ENCODE measurements at regions not wholly inside any gene's neighbourhood (a gene's known extent, or its start where the extent isn't known, plus 50 kb on each side); places are given as distances from the start of the nearest gene placed in this dataset.

- Histone ChIP-seq H3K36me3 (replicated peaks in 1 of 2; ENCODE audit: insufficient read depth in 1 of 2, low read depth in 2 of 2) (no peaks in the 10 kb centered on the region), H3K27me3 (no peaks in the 10 kb centered on the region), H3K4me1 (no peaks in the 10 kb centered on the region), H3K27ac (no peak overlapping the region), H3K4me3 (no peak overlapping the region), H3K9me3 (no peaks in the 10 kb centered on the region)
- TF ChIP-seq POLR2A (IDR thresholded peaks at IDR 0.05) (no peak), CTCF (IDR thresholded peaks at IDR 0.05) (no peak)
- DNase-seq (no peak), ATAC-seq (no peak)
- intact Hi-C loops (cut with DNase I), result no loop called here
- 90 to 96% methylated on average over 1 of the region's 1 CpG for WGBS, 2 donors
These were observed 999.2 kb downstream of the PCDH17 start for GRCh38 chr13:58630794-58631193.

DNA sequence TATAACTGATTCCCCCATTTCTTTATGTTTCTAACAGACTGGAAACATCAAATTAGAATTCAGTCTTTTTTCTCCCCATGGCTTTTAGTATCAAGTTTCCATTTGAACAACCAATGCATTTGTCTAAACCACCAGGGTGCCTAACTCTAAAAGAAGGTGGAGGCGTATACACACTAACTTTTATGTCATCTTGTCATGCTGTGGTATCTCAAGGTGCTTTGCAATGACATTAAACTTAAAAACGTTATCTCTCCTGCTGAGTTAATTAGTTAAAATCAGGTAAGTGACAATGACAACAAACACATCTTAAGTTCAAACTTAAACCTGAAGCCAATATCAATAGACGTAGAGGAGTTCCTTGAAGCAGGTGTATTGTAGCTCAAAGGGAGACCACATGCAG is 1001.7 kb downstream of the PCDH17 start:
- ATAC-seq, result no peak
- Histone ChIP-seq H3K4me1 (no peaks in the 10 kb centered on the region), H3K27ac (no peak overlapping the region), H3K9me3 (no peaks in the 10 kb centered on the region), H3K36me3 (replicated peaks in 1 of 2; ENCODE audit: insufficient read depth in 1 of 2, low read depth in 2 of 2) (no peaks in the 10 kb centered on the region), H3K27me3 (no peaks in the 10 kb centered on the region), H3K4me3 (no peak overlapping the region)
- DNase-seq, result no peak
- TF ChIP-seq CTCF (IDR thresholded peaks at IDR 0.05), result no peak
- no peak for TF ChIP-seq POLR2A (IDR thresholded peaks at IDR 0.05)
- intact Hi-C loops (cut with DNase I), result no loop called here
- WGBS, 2 donors, result 56 to 61% methylated on average over 3 of the region's 3 CpGs

DNA sequence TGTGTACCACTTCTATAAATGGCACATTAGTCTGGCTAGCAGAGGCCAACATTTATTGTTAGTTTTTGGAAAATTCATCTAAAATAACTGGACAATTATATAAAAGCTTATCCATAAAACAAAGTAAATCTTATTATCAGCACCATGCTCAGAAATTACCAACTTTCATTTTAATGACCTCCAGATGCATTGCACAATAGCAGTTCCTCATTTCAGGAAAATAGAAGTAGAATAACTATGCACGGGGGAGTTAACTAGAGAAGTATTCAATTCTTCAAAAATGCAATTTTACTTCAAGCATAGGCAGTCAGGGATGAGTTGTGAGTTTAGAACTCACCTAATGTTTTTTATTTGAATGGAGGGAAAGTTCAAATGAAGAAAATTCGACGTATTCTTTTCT is 1023.5 kb downstream of the PCDH17 start:
- intact Hi-C loops (cut with DNase I), result no loop called here
- WGBS, 2 donors, result 76 to 83% methylated on average over 3 of the region's 3 CpGs
- no peak for ATAC-seq
- H3K27ac ChIP-seq, result no peak overlapping the region
- H3K4me1 ChIP-seq, result no peaks in the 10 kb centered on the region
- no peaks in the 10 kb centered on the region for H3K36me3 ChIP-seq (replicated peaks in 1 of 2; ENCODE audit: insufficient read depth in 1 of 2, low read depth in 2 of 2)
- H3K4me3 ChIP-seq, result no peak overlapping the region
- no peaks in the 10 kb centered on the region for H3K27me3 ChIP-seq
- H3K9me3 ChIP-seq, result no peaks in the 10 kb centered on the region
- TF ChIP-seq CTCF (IDR thresholded peaks at IDR 0.05), result no peak
- no peak for TF ChIP-seq POLR2A (IDR thresholded peaks at IDR 0.05)
- no peak for DNase-seq

DNA sequence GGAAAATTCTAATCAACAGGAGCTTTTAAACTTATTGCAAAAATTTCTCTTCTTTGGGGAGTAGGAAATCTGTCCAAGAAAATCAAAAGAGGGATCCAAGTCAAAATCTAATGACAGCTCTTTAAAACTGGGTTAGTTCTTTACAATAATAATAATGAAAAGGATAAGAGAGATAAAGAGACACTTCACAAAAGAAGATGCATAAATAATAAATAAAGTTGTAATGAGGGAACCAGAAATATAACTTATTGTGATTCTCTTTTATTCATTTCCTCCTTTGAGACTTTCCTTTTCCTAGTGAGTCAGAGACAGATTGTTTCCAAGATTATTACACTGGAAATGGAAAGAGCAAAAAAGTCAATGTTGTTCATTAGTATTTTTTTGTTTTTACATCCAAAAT is 1029.3 kb downstream of the PCDH17 start:
- DNase-seq (no peak), ATAC-seq (no peak)
- Histone ChIP-seq H3K9me3 (no peaks in the 10 kb centered on the region), H3K4me3 (no peak overlapping the region), H3K36me3 (replicated peaks in 1 of 2; ENCODE audit: insufficient read depth in 1 of 2, low read depth in 2 of 2) (no peaks in the 10 kb centered on the region), H3K27me3 (no peaks in the 10 kb centered on the region), H3K27ac (no peak overlapping the region), H3K4me1 (no peaks in the 10 kb centered on the region)
- TF ChIP-seq CTCF (IDR thresholded peaks at IDR 0.05), result no peak
- no peak for TF ChIP-seq POLR2A (IDR thresholded peaks at IDR 0.05)
- intact Hi-C loops (cut with DNase I), result no loop called here

GRCh38 chr13:58666331-58666730 is 1034.8 kb downstream of the PCDH17 start:
- Histone ChIP-seq H3K9me3 (no peaks in the 10 kb centered on the region), H3K36me3 (replicated peaks in 1 of 2; ENCODE audit: insufficient read depth in 1 of 2, low read depth in 2 of 2) (no peaks in the 10 kb centered on the region), H3K4me3 (no peak overlapping the region), H3K4me1 (no peaks in the 10 kb centered on the region), H3K27ac (no peak overlapping the region), H3K27me3 (no peaks in the 10 kb centered on the region)
- ATAC-seq (no peak), DNase-seq (no peak)
- intact Hi-C loops (cut with DNase I), result no loop called here
- WGBS, 2 donors, result 12 to 33% methylated on average over 1 of the region's 1 CpG
- TF ChIP-seq POLR2A (IDR thresholded peaks at IDR 0.05), result no peak
- no peak for TF ChIP-seq CTCF (IDR thresholded peaks at IDR 0.05)
